SK-N-SH treated with all-trans-retinoic acid at 6 μM for 48 hours (cell line): ENCODE measurements at regions not wholly inside any gene's neighbourhood (a gene's known extent, or its start where the extent isn't known, plus 50 kb on each side); places are given as distances from the start of the nearest gene placed in this dataset.

Experiments used
- ATAC-seq: fragments of 200-7000 bp; cut with Tn5 transposase; 3 replicates; pipeline ENCODE4 v1.9.1; 2020; ENCODE audit warnings: mild to moderate bottlenecking, moderate library complexity
- ARNTL ChIP-seq: fragments of 450-650 bp; formaldehyde crosslinking; IDR thresholded peaks from 2 replicates; pipeline ENCODE4 v1.5.0; 2020; ENCODE audit warnings: low read depth, mild to moderate bottlenecking, moderate library complexity, borderline replicate concordance
- CREB5 ChIP-seq: fragments of 250-450 bp; sonication (Bioruptor Pico); IDR thresholded peaks from 2 replicates; pipeline ENCODE4 v1.5.1; 2020; ENCODE audit warnings: low read depth, mild to moderate bottlenecking, moderate library complexity
- CSDC2 ChIP-seq: fragments of 250-450 bp; sonication (Bioruptor Pico); IDR thresholded peaks from 2 replicates; pipeline ENCODE4 v1.5.0; 2020; ENCODE audit warnings: mild to moderate bottlenecking, moderate library complexity
- ESRRG ChIP-seq: fragments of 250-450 bp; sonication (Bioruptor Pico); IDR thresholded peaks from 2 replicates; pipeline ENCODE4 v1.6.1; 2021; ENCODE audit warnings: mild to moderate bottlenecking
- GLIS3 ChIP-seq: fragments of 250-450 bp; sonication (Bioruptor Pico); IDR thresholded peaks from 2 replicates; pipeline ENCODE4 v1.5.0; 2020; ENCODE audit warnings: mild to moderate bottlenecking, moderate library complexity
- ISL1 ChIP-seq: fragments of 250-450 bp; sonication (Bioruptor Pico); IDR thresholded peaks from 2 replicates; pipeline ENCODE4 v2.1.2; 2022; ENCODE audit warnings: mild to moderate bottlenecking, moderate library complexity
- OSR1 ChIP-seq: fragments of 250-450 bp; sonication (Bioruptor Pico); IDR thresholded peaks from 2 replicates; pipeline ENCODE4 v1.8.0; 2022; ENCODE audit warnings: moderate library complexity, mild to moderate bottlenecking, inconsistent platforms
- PPARA ChIP-seq: fragments of 250-450 bp; sonication (Bioruptor Pico); IDR thresholded peaks from 2 replicates; pipeline ENCODE4 v1.5.0; 2020; ENCODE audit warnings: mild to moderate bottlenecking, borderline replicate concordance
- RARB ChIP-seq: fragments of 250-450 bp; sonication (Bioruptor Pico); IDR thresholded peaks from 2 replicates; pipeline ENCODE4 v1.8.0; 2021; ENCODE audit warnings: mild to moderate bottlenecking, moderate library complexity
- SNAI2 ChIP-seq: fragments of 250-450 bp; sonication (Bioruptor Pico); IDR thresholded peaks from 2 replicates; pipeline ENCODE4 v1.5.0; 2020; ENCODE audit warnings: mild to moderate bottlenecking, moderate library complexity
- TCF4 ChIP-seq: fragments of 250-450 bp; sonication (Bioruptor Pico); IDR thresholded peaks from 2 replicates; pipeline ENCODE4 v1.8.0; 2021; ENCODE audit warnings: mild to moderate bottlenecking, moderate library complexity, borderline replicate concordance
- TOX ChIP-seq: fragments of 250-450 bp; sonication (Bioruptor Pico); IDR thresholded peaks from 2 replicates; pipeline ENCODE4 v1.8.0; 2021; ENCODE audit warnings: mild to moderate bottlenecking, moderate library complexity, borderline replicate concordance
- TSHZ2 ChIP-seq: fragments of 250-450 bp; sonication (Bioruptor Pico); IDR thresholded peaks from 2 replicates; pipeline ENCODE4 v1.5.0; 2020; ENCODE audit warnings: mild to moderate bottlenecking, moderate library complexity
- ZC3H10 ChIP-seq: fragments of 250-450 bp; sonication (Bioruptor Pico); IDR thresholded peaks from 2 replicates; pipeline ENCODE4 v1.5.1; 2021; ENCODE audit warnings: mild to moderate bottlenecking, moderate library complexity
- ZFP3 ChIP-seq: fragments of 250-450 bp; sonication (Bioruptor Pico); IDR thresholded peaks from 2 replicates; pipeline ENCODE4 v1.5.0; 2020; ENCODE audit warnings: mild to moderate bottlenecking, moderate library complexity
- ZFP30 ChIP-seq: fragments of 450-650 bp; formaldehyde crosslinking; IDR thresholded peaks from 2 replicates; pipeline ENCODE4 v1.5.0; 2022; ENCODE audit warnings: mild to moderate bottlenecking, moderate library complexity
- ZNF565 ChIP-seq: fragments of 450-650 bp; formaldehyde crosslinking; conservative IDR thresholded peaks from 2 replicates; pipeline ENCODE4 v1.5.0; 2020; ENCODE audit warnings: low read depth, mild to moderate bottlenecking, moderate library complexity
- ZNF70 ChIP-seq: fragments of 450-650 bp; formaldehyde crosslinking; IDR thresholded peaks from 2 replicates; pipeline ENCODE4 v1.5.0; 2020; ENCODE audit warnings: mild to moderate bottlenecking, moderate library complexity
- TF ChIP-seq, protein P1 (sequence below): fragments of 250-450 bp; sonication (Bioruptor Pico); IDR thresholded peaks from 2 replicates; pipeline ENCODE4 v1.5.1; 2021; ENCODE audit warnings: mild to moderate bottlenecking, moderate library complexity
- TF ChIP-seq, protein P2 (sequence below): fragments of 250-450 bp; sonication (Bioruptor Pico); IDR thresholded peaks from 2 replicates; pipeline ENCODE4 v1.8.0; 2020; ENCODE audit warnings: mild to moderate bottlenecking, moderate library complexity, borderline replicate concordance

DNA sequence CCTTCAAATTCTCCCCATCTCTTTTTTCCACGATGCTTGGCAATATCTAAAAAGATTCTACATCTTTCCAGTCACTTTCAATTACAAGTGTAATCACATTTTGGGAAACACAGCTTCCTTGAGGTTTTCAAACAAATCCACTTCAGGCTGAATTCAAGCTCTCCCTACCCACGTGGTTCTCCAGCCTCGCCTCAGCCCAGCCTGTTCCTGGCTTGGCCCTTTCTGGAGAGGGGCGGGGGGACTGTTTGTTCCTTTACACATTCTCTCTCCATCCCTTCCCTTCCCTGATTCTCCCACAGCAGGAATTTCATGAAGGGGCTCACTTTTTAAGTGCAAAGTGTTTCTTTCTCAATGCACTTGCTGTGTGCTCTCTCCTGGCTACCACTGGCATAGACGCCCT is 226.3 kb upstream of the SOX11 start:
- TF ChIP-seq TOX (CRISPR knock-in tag) (no peak), SNAI2 (no peak), CREB5 (CRISPR knock-in tag) (no peak), ZC3H10 (CRISPR knock-in tag) (no peak), ARNTL (CRISPR knock-in tag) (no peak), CSDC2 (CRISPR knock-in tag) (no peak), PPARA (no peak), TCF4 (no peak), ZFP3 (CRISPR knock-in tag) (no peak), TSHZ2 (CRISPR knock-in tag) (no peak), ZFP30 (CRISPR knock-in tag) (no peak), ESRRG (CRISPR knock-in tag) (no peak), GLIS3 (CRISPR knock-in tag) (no peak), RARB (no peak), ISL1 (no peak), ZNF70 (CRISPR knock-in tag) (no peak)
- TF ChIP-seq, protein P1, sequence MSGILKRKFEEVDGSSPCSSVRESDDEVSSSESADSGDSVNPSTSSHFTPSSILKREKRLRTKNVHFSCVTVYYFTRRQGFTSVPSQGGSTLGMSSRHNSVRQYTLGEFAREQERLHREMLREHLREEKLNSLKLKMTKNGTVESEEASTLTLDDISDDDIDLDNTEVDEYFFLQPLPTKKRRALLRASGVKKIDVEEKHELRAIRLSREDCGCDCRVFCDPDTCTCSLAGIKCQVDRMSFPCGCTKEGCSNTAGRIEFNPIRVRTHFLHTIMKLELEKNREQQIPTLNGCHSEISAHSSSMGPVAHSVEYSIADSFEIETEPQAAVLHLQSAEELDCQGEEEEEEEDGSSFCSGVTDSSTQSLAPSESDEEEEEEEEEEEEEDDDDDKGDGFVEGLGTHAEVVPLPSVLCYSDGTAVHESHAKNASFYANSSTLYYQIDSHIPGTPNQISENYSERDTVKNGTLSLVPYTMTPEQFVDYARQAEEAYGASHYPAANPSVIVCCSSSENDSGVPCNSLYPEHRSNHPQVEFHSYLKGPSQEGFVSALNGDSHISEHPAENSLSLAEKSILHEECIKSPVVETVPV = no peak
- TF ChIP-seq, protein P2, sequence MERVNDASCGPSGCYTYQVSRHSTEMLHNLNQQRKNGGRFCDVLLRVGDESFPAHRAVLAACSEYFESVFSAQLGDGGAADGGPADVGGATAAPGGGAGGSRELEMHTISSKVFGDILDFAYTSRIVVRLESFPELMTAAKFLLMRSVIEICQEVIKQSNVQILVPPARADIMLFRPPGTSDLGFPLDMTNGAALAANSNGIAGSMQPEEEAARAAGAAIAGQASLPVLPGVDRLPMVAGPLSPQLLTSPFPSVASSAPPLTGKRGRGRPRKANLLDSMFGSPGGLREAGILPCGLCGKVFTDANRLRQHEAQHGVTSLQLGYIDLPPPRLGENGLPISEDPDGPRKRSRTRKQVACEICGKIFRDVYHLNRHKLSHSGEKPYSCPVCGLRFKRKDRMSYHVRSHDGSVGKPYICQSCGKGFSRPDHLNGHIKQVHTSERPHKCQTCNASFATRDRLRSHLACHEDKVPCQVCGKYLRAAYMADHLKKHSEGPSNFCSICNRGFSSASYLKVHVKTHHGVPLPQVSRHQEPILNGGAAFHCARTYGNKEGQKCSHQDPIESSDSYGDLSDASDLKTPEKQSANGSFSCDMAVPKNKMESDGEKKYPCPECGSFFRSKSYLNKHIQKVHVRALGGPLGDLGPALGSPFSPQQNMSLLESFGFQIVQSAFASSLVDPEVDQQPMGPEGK (CRISPR knock-in tag) = no peak
- TF ChIP-seq, all 23 proteins: peak for 0
- ATAC-seq = no peak

- no peak for TF ChIP-seq TCF4
- TF ChIP-seq, protein P1 = no peak
- TF ChIP-seq CSDC2 (CRISPR knock-in tag) = no peak
- TF ChIP-seq ZNF565 = no peak
- no peak for TF ChIP-seq OSR1
- TF ChIP-seq, protein P2 (CRISPR knock-in tag) = no peak
- no peak for TF ChIP-seq TSHZ2 (CRISPR knock-in tag)
- TF ChIP-seq CREB5 (CRISPR knock-in tag) = no peak
- TF ChIP-seq, all 23 proteins: peak for 0
- no peak for ATAC-seq
These were observed 224.8 kb upstream of the SOX11 start for GRCh38 chr2:5467178-5467905.
